ENCODE measurements at regions not wholly inside any gene's neighbourhood (a gene's known extent, or its start where the extent isn't known, plus 50 kb on each side); places are given as distances from the start of the nearest gene placed in this dataset.
"Not testable (repeated sequence)": the region's sequence is repeated elsewhere in the genome, so short reads cannot be mapped to it uniquely, and the experiment has no call there.

DNA sequence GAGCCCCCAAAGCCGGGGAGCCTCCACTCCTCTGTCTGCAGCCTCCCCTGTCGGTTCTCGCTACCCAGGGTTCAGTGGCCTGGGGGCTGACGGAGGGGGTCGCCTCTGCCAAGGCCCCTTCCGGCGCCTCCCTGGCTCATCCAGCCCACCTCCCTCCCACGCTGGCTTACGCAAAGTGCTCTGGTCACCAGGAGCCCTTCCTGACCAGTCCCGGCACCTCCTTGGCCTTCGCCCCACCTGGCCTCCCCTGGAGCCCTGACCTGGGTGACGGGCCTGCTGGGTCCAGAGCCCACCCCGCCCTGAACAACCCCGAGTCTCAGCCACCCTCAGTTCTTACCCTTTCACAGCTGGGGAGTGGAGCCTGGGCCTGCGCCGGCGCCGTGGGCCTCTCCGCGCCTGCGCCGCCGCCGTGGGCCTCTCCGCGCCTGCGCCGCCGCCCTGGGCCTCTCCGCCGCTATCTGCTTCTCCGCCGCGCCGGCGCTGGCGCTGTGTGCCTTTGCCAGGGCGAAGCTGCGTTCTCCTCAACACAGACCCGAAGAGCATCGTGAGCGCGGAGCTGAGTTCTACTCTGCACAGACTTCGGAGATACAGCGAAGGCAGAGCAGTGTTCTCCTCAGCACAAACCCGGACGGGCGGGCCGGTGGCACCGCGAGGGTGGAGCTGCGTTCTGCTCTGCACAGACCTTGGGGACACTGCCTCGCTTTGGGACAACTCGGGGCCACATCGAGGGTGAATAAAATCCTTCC lies 247.6 kb downstream of the TP53TG3F start:
- H2BK120ac ChIP-seq (replicated peaks; ENCODE audit: low read depth, low read length); H2BK15ac ChIP-seq (ENCODE audit: low read length); H4K8ac ChIP-seq (ENCODE audit: extremely low read depth, insufficient read depth, low read length); FAIRE-seq; H4K20me1 ChIP-seq (replicated peaks in 1 of 2; ENCODE audit: control insufficient read depth in 1 of 2, insufficient read depth in 2 of 2, low read length in 2 of 2); CTCF ChIA-PET (ENCODE audit: partially characterized antibody); H3K36me3 ChIP-seq (ENCODE audit: control insufficient read depth in 2 of 4, insufficient read depth in 4 of 4, low read length in 3 of 4); H3K23ac ChIP-seq (ENCODE audit: insufficient read length); H2AK5ac ChIP-seq (ENCODE audit: low read depth, low read length); H3K4me3 ChIP-seq (ENCODE audit: extremely low read depth in 1 of 4, insufficient read depth in 2 of 4, low read depth in 3 of 4, low read length in 4 of 4); H3K4me2 ChIP-seq (ENCODE audit: insufficient read depth in 1 of 2, low read depth in 2 of 2, low read length in 2 of 2); H3K23me2 ChIP-seq (ENCODE audit: low read depth, low read length); H2BK12ac ChIP-seq (ENCODE audit: low read depth, low read length); H4K91ac ChIP-seq (replicated peaks; ENCODE audit: insufficient read length, low read length); H4K5ac ChIP-seq (ENCODE audit: insufficient read length, low read depth, low read length); H3K14ac ChIP-seq (ENCODE audit: insufficient read length); H3K4ac ChIP-seq (replicated peaks; ENCODE audit: insufficient read length, low read depth, low read length); H2AFZ ChIP-seq (ENCODE audit: low read length); POLR2A ChIA-PET (ENCODE audit: partially characterized antibody); H2BK20ac ChIP-seq (ENCODE audit: low read length); H3K18ac ChIP-seq (ENCODE audit: extremely low read depth, low read length); H3K4me1 ChIP-seq (replicated peaks in 1 of 4; ENCODE audit: control insufficient read depth in 3 of 4, insufficient read depth in 4 of 4, low read length in 3 of 4); H2BK5ac ChIP-seq (ENCODE audit: low read depth, low read length); DNase-seq (ENCODE audit: low read depth in 1 of 2, low spot score in 2 of 2); H3K27ac ChIP-seq (ENCODE audit: low read depth, low read length); H3K79me1 ChIP-seq (ENCODE audit: low read depth, low read length); H3K27me3 ChIP-seq (replicated peaks in 1 of 4; ENCODE audit: control insufficient read depth in 3 of 4, extremely low read depth in 1 of 4, insufficient read depth in 3 of 4, low read length in 3 of 4); H3K56ac ChIP-seq (replicated peaks; ENCODE audit: insufficient read length, low read depth, low read length); H3K9ac ChIP-seq (replicated peaks in 1 of 4; ENCODE audit: extremely low read depth in 1 of 4, low read depth in 3 of 4, low read length in 3 of 4); H3K79me2 ChIP-seq (ENCODE audit: control insufficient read depth in 1 of 2, insufficient read depth in 2 of 2, low read length in 2 of 2): not testable (repeated sequence)
- H3K9me3 ChIP-seq (ENCODE audit: insufficient read depth in 2 of 2, low read depth in 1 of 2, low read length in 1 of 2) = peaks cover 2 to 44% of the 10 kb centered on the region in 2 experiments; a peak in 2 of 4 replicates
- 96% methylated on average over 35 of the region's 55 CpGs; no CpG with 5 or more reads in 1 of the 2 experiments for WGBS, 2 experiments (ENCODE audit: extremely low coverage in 1 of 2, insufficient coverage in 1 of 2, insufficient read length in 1 of 2, insufficient replicate concordance in 2 of 2, low coverage in 1 of 2, low lambda C conversion rate in 2 of 2, missing lambda C conversion rate in 1 of 2)

- H2BK120ac ChIP-seq (replicated peaks; ENCODE audit: low read depth, low read length); H3K36me3 ChIP-seq (ENCODE audit: control insufficient read depth in 2 of 4, insufficient read depth in 4 of 4, low read length in 3 of 4); CTCF ChIA-PET (ENCODE audit: partially characterized antibody); H3K27ac ChIP-seq (ENCODE audit: low read depth, low read length); H3K79me1 ChIP-seq (ENCODE audit: low read depth, low read length); H2BK12ac ChIP-seq (ENCODE audit: low read depth, low read length); H3K4ac ChIP-seq (replicated peaks; ENCODE audit: insufficient read length, low read depth, low read length); H2BK5ac ChIP-seq (ENCODE audit: low read depth, low read length); H3K18ac ChIP-seq (ENCODE audit: extremely low read depth, low read length); H4K91ac ChIP-seq (replicated peaks; ENCODE audit: insufficient read length, low read length); POLR2A ChIA-PET (ENCODE audit: partially characterized antibody); H4K5ac ChIP-seq (ENCODE audit: insufficient read length, low read depth, low read length); H3K4me2 ChIP-seq (ENCODE audit: insufficient read depth in 1 of 2, low read depth in 2 of 2, low read length in 2 of 2); H3K14ac ChIP-seq (ENCODE audit: insufficient read length); H3K4me1 ChIP-seq (replicated peaks in 1 of 4; ENCODE audit: control insufficient read depth in 3 of 4, insufficient read depth in 4 of 4, low read length in 3 of 4); DNase-seq (ENCODE audit: low read depth in 1 of 2, low spot score in 2 of 2); FAIRE-seq; H3K23ac ChIP-seq (ENCODE audit: insufficient read length); H3K23me2 ChIP-seq (ENCODE audit: low read depth, low read length); H3K27me3 ChIP-seq (replicated peaks in 1 of 4; ENCODE audit: control insufficient read depth in 3 of 4, extremely low read depth in 1 of 4, insufficient read depth in 3 of 4, low read length in 3 of 4); H4K8ac ChIP-seq (ENCODE audit: extremely low read depth, insufficient read depth, low read length); H4K20me1 ChIP-seq (replicated peaks in 1 of 2; ENCODE audit: control insufficient read depth in 1 of 2, insufficient read depth in 2 of 2, low read length in 2 of 2); H2AFZ ChIP-seq (ENCODE audit: low read length); H2AK5ac ChIP-seq (ENCODE audit: low read depth, low read length); H3K9ac ChIP-seq (replicated peaks in 1 of 4; ENCODE audit: extremely low read depth in 1 of 4, low read depth in 3 of 4, low read length in 3 of 4); H3K79me2 ChIP-seq (ENCODE audit: control insufficient read depth in 1 of 2, insufficient read depth in 2 of 2, low read length in 2 of 2); H2BK20ac ChIP-seq (ENCODE audit: low read length); H3K4me3 ChIP-seq (ENCODE audit: extremely low read depth in 1 of 4, insufficient read depth in 2 of 4, low read depth in 3 of 4, low read length in 4 of 4); H2BK15ac ChIP-seq (ENCODE audit: low read length); H3K56ac ChIP-seq (replicated peaks; ENCODE audit: insufficient read length, low read depth, low read length): not testable (repeated sequence)
- WGBS, 2 experiments (ENCODE audit: extremely low coverage in 1 of 2, insufficient coverage in 1 of 2, insufficient read length in 1 of 2, insufficient replicate concordance in 2 of 2, low coverage in 1 of 2, low lambda C conversion rate in 2 of 2, missing lambda C conversion rate in 1 of 2) = 90% methylated on average over 10 of the region's 14 CpGs; no CpG with 5 or more reads in 1 of the 2 experiments
- peaks cover 2 to 49% of the 10 kb centered on the region in 2 experiments; a peak in 2 of 4 replicates for H3K9me3 ChIP-seq (ENCODE audit: insufficient read depth in 2 of 2, low read depth in 1 of 2, low read length in 1 of 2)
These were observed 248.2 kb downstream of the TP53TG3F start for GRCh38 chr16:33707591-33707934.
